GM12864 (cell line): ENCODE measurements at regions not wholly inside any gene's neighbourhood (a gene's known extent, or its start where the extent isn't known, plus 50 kb on each side); places are given as distances from the start of the nearest gene placed in this dataset.
"Not testable (repeated sequence)": the region's sequence is repeated elsewhere in the genome, so short reads cannot be mapped to it uniquely, and the experiment has no call there.

Experiments used
- DNase-seq: peaks from one replicate; pipeline ENCODE4 v3.0.0-alpha.2; 2011; ENCODE audit warnings: low read depth
- H3K4me3 ChIP-seq: 2 replicates; pipeline ENCODE4 v1.5.1; 2011; ENCODE audit warnings: mild to moderate bottlenecking, low read depth, low read length, control low read depth
- TF ChIP-seq, protein P1 (sequence below): IDR thresholded peaks from 2 replicates; pipeline ENCODE4 v1.5.1; 2011; ENCODE audit warnings: low read depth, mild to moderate bottlenecking, moderate library complexity, low read length, control low read depth, inconsistent platforms; ENCODE audit errors: missing control alignments

- no peak overlapping the region for H3K4me3 ChIP-seq
- TF ChIP-seq, protein P1, sequence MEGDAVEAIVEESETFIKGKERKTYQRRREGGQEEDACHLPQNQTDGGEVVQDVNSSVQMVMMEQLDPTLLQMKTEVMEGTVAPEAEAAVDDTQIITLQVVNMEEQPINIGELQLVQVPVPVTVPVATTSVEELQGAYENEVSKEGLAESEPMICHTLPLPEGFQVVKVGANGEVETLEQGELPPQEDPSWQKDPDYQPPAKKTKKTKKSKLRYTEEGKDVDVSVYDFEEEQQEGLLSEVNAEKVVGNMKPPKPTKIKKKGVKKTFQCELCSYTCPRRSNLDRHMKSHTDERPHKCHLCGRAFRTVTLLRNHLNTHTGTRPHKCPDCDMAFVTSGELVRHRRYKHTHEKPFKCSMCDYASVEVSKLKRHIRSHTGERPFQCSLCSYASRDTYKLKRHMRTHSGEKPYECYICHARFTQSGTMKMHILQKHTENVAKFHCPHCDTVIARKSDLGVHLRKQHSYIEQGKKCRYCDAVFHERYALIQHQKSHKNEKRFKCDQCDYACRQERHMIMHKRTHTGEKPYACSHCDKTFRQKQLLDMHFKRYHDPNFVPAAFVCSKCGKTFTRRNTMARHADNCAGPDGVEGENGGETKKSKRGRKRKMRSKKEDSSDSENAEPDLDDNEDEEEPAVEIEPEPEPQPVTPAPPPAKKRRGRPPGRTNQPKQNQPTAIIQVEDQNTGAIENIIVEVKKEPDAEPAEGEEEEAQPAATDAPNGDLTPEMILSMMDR, result no peak
- no peak for DNase-seq
Measured at GRCh38 chr7:113321201-113321600, 202.8 kb upstream of the SMIM30 start.

DNA sequence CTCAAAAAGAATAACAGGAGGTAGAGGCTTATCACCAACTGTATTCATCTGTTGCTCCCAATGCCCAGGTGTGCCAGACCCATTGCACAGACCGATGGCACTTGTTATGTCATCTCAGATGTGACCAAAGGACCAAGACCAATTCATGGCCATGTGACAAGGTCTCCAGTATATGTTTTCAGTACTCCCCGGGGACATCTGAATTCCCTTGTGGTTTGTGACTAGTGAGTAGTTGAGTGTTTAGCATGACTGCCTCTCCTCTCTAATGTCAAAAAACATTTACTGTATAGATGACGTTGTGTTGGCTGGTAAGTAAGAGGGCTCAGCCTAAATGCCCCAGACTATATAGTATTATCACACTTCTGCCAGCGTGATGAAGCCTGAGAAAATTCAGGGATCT lies 202.1 kb upstream of the SMIM30 start:
- no peak overlapping the region for H3K4me3 ChIP-seq
- TF ChIP-seq, protein P1, result no peak
- no peak for DNase-seq

DNA sequence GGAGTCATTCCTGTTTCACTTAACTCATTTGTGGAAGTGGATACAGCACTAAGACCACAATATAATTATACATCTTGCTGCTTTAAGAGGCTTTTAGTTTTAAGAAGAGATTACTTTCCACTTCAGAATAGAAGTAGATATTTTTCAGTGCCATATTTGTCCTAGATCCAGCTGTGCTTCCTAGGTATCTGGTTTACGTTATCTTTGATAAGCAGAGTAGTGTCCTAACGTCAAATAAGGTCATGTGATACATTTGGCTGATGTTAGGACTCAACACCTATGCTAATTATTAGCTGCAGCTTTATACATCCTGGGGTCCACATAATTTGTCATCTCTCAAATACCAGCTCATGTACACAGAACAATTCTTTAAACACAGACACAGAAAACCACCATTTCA lies 196.2 kb upstream of the SMIM30 start:
- DNase-seq, result no peak
- H3K4me3 ChIP-seq, result no peak overlapping the region
- TF ChIP-seq, protein P1, result no peak

DNA sequence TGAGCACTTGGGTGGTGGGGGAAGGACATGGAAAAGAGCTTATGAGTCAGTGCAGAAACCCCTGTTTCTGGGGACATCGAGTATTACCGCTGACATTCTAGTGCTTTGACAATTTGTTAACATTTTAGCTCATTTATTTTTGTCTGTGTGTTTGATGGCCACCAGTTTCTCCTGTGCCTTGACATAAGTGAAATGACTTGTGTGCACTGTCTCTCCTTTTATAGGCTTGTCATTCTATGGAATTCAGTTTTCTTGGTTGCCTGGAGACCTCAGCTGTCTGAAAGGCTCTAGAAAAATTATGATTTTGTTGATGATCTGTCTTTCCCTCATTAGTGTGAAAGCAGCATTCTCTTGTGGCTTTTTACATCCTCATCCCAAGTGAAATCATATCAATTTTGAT lies 190.0 kb upstream of the SMIM30 start:
- TF ChIP-seq, protein P1, result no peak
- no peak overlapping the region for H3K4me3 ChIP-seq
- no peak for DNase-seq

GRCh38 chr7:113307147-113307546 lies 188.8 kb upstream of the SMIM30 start:
- TF ChIP-seq, protein P1, result no peak
- no peak overlapping the region for H3K4me3 ChIP-seq
- DNase-seq, result no peak

DNA sequence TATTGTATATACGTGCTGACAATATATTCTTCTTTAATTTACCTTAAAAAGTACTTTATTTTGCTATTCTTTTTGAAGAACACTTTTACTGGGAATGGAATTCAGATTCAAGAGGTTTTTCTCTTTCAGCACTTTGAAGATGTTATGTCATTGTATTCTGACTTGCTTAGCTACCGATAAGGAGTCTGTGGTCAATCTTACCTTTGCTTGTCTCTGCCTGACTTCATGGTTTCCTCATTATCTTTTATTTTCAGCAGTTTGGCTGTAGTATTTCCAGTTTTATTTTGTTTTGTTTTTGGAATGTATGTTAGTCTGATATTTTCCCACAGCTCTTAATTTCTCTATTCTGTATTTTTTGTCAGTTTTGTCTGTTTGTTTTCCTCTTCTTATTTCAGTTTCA lies 187.9 kb upstream of the SMIM30 start:
- no peak for DNase-seq
- TF ChIP-seq, protein P1, result no peak
- no peak overlapping the region for H3K4me3 ChIP-seq

GRCh38 chr7:113304104-113304503 lies 185.8 kb upstream of the SMIM30 start:
- no peak overlapping the region for H3K4me3 ChIP-seq
- DNase-seq, result no peak
- TF ChIP-seq, protein P1, result no peak

- DNase-seq, result not testable (repeated sequence)
Measured at GRCh38 chr7:113303388-113303787, 185.0 kb upstream of the SMIM30 start.

More at GRCh38 chr7:113303388-113303787, 185.0 kb upstream of the SMIM30 start:
- not testable (repeated sequence) for H3K4me3 ChIP-seq
